ENCODE measurements at regions not wholly inside any gene's neighbourhood (a gene's known extent, or its start where the extent isn't known, plus 50 kb on each side); places are given as distances from the start of the nearest gene placed in this dataset.

DNA sequence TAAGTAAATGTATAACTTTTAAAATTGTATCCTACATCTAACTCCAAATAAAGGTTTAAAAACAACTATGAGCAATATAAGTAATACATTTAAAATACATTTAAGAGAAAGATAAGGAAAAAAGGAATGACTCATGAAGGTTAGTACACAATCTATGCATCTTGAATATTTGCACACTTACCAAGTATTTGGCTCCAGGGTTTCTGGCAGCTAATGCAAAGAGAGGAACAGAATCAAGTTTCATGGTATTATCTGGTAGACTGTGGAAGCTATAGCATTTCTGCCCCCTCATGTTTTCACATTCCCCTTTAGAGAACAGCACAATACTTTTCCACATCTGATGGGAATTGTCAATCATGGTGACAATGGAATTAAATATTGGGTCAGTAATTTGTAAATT is 132.1 kb downstream of the COX7C start:
- Histone ChIP-seq H3K36me3 (replicated peaks; ENCODE audit: control insufficient read depth, insufficient read depth, low read length) (no peaks in the 10 kb centered on the region), H3K27me3 (ENCODE audit: control insufficient read depth, insufficient read depth, low read length) (no peaks in the 10 kb centered on the region), H3K4me3 (ENCODE audit: insufficient read depth, low read depth, low read length) (no peak overlapping the region)
- DNase-seq = no peak

DNA sequence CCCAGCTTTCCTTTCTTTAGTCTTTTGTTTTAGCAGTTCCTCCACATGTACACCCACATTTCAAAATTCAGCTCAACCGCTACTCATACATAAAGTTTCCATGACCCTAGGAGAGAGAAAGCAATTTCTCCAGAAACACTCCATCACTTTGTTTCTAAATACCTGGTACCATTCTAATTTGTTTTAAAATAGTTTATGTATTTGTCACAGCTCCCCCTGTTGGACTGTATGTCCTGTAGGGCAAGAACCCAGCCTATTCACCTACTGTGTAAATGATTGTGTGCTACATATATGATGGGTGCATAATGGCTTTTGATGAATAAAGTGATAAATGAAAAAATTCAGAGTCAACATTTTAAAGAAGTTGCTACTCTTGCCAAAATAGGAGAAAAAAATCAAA is 139.1 kb downstream of the COX7C start:
- no peak for DNase-seq
- no peaks in the 10 kb centered on the region for H3K27me3 ChIP-seq (ENCODE audit: control insufficient read depth, insufficient read depth, low read length)
- H3K4me3 ChIP-seq (ENCODE audit: insufficient read depth, low read depth, low read length) = no peak overlapping the region
- no peaks in the 10 kb centered on the region for H3K36me3 ChIP-seq (replicated peaks; ENCODE audit: control insufficient read depth, insufficient read depth, low read length)

DNA sequence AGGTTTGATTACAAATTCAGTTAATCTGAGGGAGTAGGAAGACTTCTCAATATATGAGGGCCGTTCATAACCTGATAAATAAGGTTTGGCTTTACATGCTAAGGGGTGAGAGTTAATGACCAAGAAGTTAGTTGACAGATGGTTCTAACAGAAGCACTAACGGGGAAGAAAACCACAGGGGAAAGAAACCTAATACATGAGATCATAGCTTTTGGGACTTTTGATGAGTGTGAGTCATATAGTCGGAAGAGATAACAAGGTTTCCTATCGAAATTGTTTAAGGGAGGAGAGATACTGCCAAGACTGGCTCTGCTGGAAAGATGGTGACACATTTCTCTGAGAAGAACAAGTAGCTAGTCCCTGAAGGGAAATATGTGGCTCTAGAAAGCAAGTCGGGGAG is 140.1 kb downstream of the COX7C start:
- Histone ChIP-seq H3K27me3 (ENCODE audit: control insufficient read depth, insufficient read depth, low read length) (no peaks in the 10 kb centered on the region), H3K4me3 (ENCODE audit: insufficient read depth, low read depth, low read length) (no peak overlapping the region), H3K36me3 (replicated peaks; ENCODE audit: control insufficient read depth, insufficient read depth, low read length) (no peaks in the 10 kb centered on the region)
- DNase-seq = no peak

DNA sequence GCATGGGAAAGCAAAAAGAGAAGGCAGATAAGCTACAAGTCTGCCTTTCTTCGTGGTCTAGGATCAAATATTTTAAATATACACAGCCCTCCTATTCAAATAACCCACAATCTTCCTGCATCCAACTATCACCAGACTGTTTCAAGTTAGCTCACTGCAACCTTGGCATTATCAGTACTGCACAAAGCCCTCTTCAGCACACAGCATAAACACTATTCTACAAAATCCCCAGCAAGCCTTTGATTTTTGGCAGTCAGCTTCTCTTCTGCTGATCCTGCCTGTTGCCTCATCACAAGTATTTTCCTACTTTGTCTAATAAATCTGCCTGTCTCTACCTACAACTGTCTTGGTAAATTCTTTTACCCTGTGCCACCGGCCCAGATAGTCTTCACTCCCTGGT is 142.9 kb downstream of the COX7C start:
- Histone ChIP-seq H3K27me3 (ENCODE audit: control insufficient read depth, insufficient read depth, low read length) (no peaks in the 10 kb centered on the region), H3K36me3 (replicated peaks; ENCODE audit: control insufficient read depth, insufficient read depth, low read length) (no peaks in the 10 kb centered on the region), H3K4me3 (ENCODE audit: insufficient read depth, low read depth, low read length) (no peak overlapping the region)
- no peak for DNase-seq

DNA sequence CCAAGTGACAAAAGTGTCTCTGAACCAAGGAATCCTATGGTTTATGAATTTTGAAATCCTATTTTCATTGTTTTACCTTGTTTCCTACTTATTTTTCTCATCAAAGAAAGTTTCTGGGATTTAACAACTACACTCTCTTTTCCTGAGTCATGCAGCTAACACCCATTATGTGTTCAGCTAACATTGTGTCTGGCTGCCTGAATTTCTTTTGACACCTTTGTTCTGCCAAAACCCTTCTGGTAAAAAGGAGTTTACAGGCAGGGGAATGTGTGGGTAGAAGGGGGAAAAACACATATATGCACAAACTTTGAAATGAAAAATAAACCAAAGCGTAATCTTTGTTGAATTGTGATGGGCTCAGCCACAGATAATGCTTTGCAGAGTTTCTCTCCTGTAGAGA is 146.2 kb downstream of the COX7C start:
- Histone ChIP-seq H3K36me3 (replicated peaks; ENCODE audit: control insufficient read depth, insufficient read depth, low read length) (no peaks in the 10 kb centered on the region), H3K4me3 (ENCODE audit: insufficient read depth, low read depth, low read length) (no peak overlapping the region), H3K27me3 (ENCODE audit: control insufficient read depth, insufficient read depth, low read length) (no peaks in the 10 kb centered on the region)
- DNase-seq = no peak

DNA sequence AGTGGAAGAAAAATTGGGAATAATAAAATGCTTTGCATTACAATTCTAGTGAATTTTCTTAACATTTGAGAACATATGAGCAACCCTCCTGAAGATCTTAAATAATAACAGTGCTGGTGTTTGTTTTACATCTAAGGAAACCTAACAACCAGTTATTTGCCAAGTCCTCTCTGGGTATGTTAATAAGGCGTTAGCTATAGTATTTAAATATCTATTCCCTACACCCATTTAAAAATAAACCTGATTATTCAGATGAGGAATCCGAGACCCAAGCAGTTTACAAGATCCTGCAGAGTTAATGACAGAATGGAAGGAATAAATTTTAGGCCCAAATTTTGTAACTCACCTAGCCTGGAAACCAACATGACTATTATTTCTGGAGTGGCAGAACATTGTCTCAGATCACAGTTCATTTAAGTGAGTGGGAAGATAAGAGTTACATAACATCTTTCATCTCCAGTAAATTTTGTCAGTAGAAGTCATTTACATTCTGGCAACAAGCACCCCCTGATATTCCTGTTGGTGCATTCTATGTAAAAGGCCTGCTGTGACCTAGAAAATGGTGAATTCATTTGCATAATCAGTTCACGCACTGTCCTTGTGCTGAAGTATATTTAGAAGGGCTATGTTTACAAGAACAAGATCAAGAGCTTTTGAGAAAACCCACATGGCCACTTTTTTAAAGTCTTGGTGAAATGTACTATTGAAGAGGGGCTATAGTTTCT is 148.2 kb downstream of the COX7C start:
- Histone ChIP-seq H3K4me3 (ENCODE audit: insufficient read depth, low read depth, low read length) (no peak overlapping the region), H3K36me3 (replicated peaks; ENCODE audit: control insufficient read depth, insufficient read depth, low read length) (no peaks in the 10 kb centered on the region), H3K27me3 (ENCODE audit: control insufficient read depth, insufficient read depth, low read length) (no peaks in the 10 kb centered on the region)
- no peak for DNase-seq

DNA sequence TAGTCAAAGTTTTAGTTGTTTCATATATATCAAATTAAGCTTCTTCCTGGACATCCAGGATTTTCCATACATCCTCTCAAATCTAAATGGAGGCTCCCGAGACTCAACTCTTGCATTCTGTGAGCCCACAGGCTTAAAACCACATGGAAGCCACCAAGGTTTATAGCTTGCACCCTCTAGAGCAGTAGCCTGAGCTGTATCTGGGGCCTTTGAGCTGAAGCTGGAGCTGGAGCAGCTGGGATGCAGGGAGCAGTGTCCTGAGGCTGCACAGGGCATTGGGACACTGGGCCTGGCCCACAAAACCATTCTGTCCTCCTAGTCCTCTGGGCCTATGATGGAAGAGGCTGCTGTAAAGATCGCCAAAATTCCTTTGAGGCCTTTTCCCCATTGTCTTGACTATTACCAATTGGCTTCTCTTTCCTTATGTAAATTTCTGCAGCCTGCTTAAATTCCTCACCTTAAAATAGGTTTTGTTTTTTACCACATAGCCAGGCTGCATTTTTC is 151.0 kb downstream of the COX7C start:
- H3K27me3 ChIP-seq (ENCODE audit: control insufficient read depth, insufficient read depth, low read length) = no peaks in the 10 kb centered on the region
- 0 out of 2 replicates have a peak, but pooled peaks cover 1% of the 10 kb centered on the region for H3K36me3 ChIP-seq (replicated peaks; ENCODE audit: control insufficient read depth, insufficient read depth, low read length)
- DNase-seq = no peak
- H3K4me3 ChIP-seq (ENCODE audit: insufficient read depth, low read depth, low read length) = no peak overlapping the region

DNA sequence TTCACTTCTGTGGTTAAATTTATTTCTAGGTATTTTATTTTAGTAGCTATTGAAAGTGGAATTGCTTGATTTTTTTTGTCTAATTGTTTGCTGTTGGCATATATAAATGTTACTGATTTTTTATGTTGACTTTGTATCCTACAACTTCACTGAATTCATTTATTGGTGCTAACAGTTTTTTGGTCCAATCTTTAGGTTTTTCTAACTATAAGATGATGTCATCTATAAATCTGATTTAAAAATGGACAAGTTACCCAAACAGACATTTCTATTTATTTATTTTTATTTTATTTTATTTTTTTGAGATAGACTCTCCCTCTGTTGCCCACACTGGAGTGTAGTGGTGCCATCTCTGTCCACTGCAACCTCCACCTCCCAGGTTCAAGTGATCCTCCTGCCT is 162.3 kb downstream of the COX7C start:
- Histone ChIP-seq H3K27me3 (ENCODE audit: control insufficient read depth, insufficient read depth, low read length) (no peaks in the 10 kb centered on the region), H3K4me3 (ENCODE audit: insufficient read depth, low read depth, low read length) (no peak overlapping the region), H3K36me3 (replicated peaks; ENCODE audit: control insufficient read depth, insufficient read depth, low read length) (no peaks in the 10 kb centered on the region)
- no peak for DNase-seq

DNA sequence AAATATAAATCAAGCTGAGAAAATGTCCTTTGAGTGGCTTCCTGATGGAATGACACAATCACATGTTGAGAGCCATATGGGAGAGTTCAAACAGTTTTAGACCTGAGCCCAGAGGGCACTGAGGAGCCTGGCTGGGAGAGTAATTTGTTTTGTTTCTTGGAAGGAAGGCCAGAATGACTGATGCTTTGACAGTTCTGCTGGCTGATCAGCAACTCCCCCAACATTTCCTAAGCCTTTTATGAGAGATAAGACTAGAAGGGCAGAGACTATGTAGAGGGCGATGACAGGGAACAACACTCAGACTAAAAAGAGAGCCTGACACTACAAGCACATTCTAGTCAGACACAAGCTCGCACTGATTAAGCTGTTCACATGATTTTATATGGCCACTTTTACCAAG is 169.2 kb downstream of the COX7C start:
- Histone ChIP-seq H3K4me3 (ENCODE audit: insufficient read depth, low read depth, low read length) (no peak overlapping the region), H3K27me3 (ENCODE audit: control insufficient read depth, insufficient read depth, low read length) (no peaks in the 10 kb centered on the region), H3K36me3 (replicated peaks; ENCODE audit: control insufficient read depth, insufficient read depth, low read length) (no peaks in the 10 kb centered on the region)
- no peak for DNase-seq

DNA sequence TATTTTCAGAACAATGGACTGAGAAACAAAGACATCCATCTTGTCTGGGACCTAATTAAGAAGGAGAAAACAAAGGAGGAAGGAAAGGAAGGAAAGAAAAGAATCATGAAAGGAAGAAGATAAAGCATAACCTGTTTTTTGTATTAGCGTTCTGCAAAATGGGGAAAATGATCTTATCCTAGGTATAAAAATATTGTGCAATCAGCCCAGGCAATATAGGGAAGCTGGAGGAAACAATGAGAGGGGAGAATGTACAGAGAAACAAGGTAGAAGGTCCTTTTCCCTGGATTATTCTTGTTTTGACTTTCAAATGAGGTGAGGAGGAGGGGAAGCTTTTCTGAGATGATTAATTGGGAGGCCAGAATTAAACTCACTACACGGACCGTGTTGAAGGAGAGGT is 177.9 kb downstream of the COX7C start:
- Histone ChIP-seq H3K27me3 (ENCODE audit: control insufficient read depth, insufficient read depth, low read length) (no peaks in the 10 kb centered on the region), H3K4me3 (ENCODE audit: insufficient read depth, low read depth, low read length) (no peak overlapping the region), H3K36me3 (replicated peaks; ENCODE audit: control insufficient read depth, insufficient read depth, low read length) (no peaks in the 10 kb centered on the region; the same call in 1 of the 2 replicates)
- DNase-seq = no peak

DNA sequence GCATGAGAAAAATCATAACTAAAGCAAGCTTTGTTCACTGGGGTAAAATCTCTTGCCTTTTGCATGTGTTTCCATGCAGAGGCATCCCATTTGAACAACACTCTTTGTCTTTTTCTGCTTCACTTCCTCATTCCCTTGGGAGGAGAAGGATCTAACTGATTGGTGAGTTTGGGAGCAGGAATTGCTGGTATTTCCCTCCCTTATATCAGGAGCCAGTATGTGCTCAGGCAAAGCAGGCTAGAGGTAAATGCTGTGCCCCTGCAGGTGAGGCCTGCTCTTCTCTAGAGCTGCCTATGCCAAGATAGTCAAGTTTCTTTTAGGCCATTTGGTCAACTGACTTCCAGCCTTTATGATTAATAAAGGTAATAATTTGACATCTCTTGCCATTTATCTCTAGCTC is 179.9 kb downstream of the COX7C start:
- H3K36me3 ChIP-seq (replicated peaks; ENCODE audit: control insufficient read depth, insufficient read depth, low read length) = no peaks in the 10 kb centered on the region; the same call in 1 of the 2 replicates
- DNase-seq = peak; percentile 18
- no peaks in the 10 kb centered on the region for H3K27me3 ChIP-seq (ENCODE audit: control insufficient read depth, insufficient read depth, low read length)
- H3K4me3 ChIP-seq (ENCODE audit: insufficient read depth, low read depth, low read length) = no peak overlapping the region

DNA sequence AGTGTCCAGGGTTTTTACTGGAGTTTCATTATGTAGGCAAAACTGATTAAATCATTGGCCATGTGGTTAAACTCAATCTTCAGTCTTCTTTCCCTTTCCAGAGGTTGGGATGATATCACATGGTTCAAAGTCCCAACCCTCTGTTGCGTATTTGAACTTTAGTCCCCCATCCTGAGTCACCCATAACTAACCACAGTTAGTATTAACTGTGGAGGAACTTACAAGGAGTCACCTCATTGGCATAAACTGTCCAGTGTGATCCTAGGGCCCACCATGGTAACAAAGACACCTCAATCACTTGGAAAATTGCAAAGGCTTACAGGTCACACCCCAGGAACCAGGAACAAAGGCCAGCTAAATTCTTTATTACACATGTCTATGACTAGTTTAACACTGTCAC is 188.5 kb downstream of the COX7C start:
- no peak for DNase-seq
- Histone ChIP-seq H3K27me3 (ENCODE audit: control insufficient read depth, insufficient read depth, low read length) (no peaks in the 10 kb centered on the region), H3K4me3 (ENCODE audit: insufficient read depth, low read depth, low read length) (no peak overlapping the region), H3K36me3 (replicated peaks; ENCODE audit: control insufficient read depth, insufficient read depth, low read length) (no peaks in the 10 kb centered on the region)

DNA sequence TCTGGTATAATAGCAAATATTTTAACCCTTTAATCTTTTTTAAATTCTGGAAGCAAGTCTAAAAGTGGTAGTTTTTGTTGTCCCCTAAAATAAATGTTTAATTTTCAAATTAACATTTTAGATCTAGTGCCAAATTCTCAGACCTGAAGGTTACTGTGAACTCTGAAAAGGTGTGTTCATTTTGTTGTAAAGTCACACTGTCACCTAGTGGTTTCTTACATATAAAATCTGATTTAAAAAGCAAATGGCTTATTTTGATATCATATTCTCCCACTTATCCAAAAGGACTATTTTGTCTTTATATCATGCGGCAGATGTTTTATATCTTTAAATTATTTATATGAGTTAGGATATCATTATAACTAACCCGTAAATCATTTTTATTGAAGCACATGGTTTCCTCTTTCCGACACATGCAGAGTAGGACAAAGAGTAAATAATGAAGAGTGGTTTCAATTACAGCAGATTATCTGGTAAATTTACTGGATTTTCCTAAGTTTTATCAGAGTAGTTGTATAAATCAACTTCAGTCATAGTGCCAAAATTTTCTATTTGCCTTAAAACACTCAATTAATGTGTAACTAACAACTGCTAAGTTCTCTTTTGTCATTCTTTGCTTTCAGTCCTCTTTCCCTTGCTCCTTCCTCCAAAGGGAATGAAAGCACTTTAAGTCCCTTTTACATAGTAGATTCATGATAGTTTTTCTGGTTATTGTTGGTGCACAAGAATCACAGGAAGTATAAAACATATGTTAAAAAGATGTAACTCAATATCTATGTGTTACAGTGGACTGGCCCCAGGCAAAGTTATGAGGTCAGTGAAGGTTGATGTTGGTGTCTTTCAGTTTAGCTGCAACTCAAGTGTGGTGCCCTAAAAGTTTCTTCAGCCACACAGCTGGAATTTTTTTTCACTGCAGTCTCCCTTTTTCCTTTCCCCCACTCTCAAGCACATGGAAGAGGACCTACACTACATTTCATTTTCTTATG is 189.6 kb downstream of the COX7C start:
- Histone ChIP-seq H3K4me3 (ENCODE audit: insufficient read depth, low read depth, low read length) (no peak overlapping the region), H3K27me3 (ENCODE audit: control insufficient read depth, insufficient read depth, low read length) (no peaks in the 10 kb centered on the region), H3K36me3 (replicated peaks; ENCODE audit: control insufficient read depth, insufficient read depth, low read length) (no peaks in the 10 kb centered on the region)
- DNase-seq = no peak

DNA sequence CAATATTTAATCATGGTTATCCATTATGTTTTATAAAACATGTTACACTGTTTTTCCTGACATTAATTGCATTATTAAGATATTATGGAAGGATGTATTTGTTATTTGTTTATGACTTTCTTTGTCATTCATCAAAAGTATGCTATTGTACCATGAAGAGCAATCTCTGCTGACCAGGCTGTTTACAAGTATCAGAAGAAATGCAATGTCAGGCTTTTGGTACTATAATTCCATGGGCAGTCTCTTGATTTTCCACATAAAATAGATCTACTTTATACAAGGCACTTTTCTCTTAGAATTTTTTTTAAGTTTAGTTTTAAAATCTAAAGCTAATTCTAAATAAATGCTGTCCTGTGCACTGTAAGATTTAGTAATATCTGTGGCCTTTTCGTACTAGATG is 196.6 kb downstream of the COX7C start:
- no peak for DNase-seq

DNA sequence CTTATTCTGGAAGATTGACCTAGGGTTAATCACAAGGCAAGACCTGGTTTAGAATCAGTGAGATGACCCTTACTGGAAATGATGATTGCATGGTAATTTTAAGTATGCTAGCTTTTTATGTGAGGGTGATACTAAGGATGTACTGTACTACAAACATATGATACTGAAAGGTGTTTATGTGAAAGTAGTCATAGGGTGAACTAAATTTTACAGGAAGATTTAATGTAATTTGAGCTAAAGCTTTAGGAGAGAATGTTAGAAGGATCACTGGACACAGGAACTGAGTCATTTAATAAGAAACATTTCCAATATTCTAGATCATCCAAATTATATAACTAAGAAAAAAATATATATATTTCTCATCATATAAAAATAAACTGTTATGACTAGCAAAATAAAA is 197.2 kb downstream of the COX7C start:
- H3K4me3 ChIP-seq (ENCODE audit: insufficient read depth, low read depth, low read length) = no peak overlapping the region
- DNase-seq = no peak

More for the DNA sequence above, 196.6 kb downstream of the COX7C start:
- H3K27me3 ChIP-seq (ENCODE audit: control insufficient read depth, insufficient read depth, low read length) = no peaks in the 10 kb centered on the region
- no peaks in the 10 kb centered on the region for H3K36me3 ChIP-seq (replicated peaks; ENCODE audit: control insufficient read depth, insufficient read depth, low read length)
- H3K4me3 ChIP-seq (ENCODE audit: insufficient read depth, low read depth, low read length) = no peak overlapping the region

More for the DNA sequence above, 197.2 kb downstream of the COX7C start:
- no peaks in the 10 kb centered on the region for H3K27me3 ChIP-seq (ENCODE audit: control insufficient read depth, insufficient read depth, low read length)
- no peaks in the 10 kb centered on the region for H3K36me3 ChIP-seq (replicated peaks; ENCODE audit: control insufficient read depth, insufficient read depth, low read length)

Measured in H7 (cell line).